Right lung (tissue), 2 donors: ENCODE measurements at regions not wholly inside any gene's neighbourhood (a gene's known extent, or its start where the extent isn't known, plus 50 kb on each side); places are given as distances from the start of the nearest gene placed in this dataset.

Experiments used
- DNase-seq, 2 donors: peaks; one replicate each; pipeline ENCODE4 v3.0.0-alpha.2; 2013

GRCh38 chr20:59403261-59403961 lies 103.0 kb downstream of the EDN3 start:
- DNase-seq: peak; percentile 47 to 61

- DNase-seq: no peak
These were observed 103.5 kb downstream of the EDN3 start for GRCh38 chr20:59403962-59404314.

DNA sequence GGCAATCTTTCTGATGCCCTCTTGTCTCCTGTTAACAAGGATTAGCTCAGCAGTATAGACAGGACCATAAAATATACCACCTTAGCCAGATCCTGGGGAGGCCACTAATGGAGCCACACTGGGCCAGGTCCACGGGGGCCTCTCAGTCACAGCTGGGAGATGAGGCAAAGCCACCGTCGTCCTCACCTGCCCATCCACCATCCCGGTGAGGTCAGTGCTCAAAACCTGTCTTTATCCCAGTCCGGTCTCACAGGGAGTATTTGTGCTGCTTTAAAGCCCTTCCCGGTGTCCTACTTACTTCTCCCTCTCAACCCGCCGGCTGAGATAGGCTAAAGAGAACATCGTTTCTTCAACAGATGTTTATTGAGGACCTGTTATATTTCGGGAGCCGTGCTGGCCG lies 104.3 kb downstream of the EDN3 start:
- no peak for DNase-seq

GRCh38 chr20:59405226-59406200 lies 105.1 kb downstream of the EDN3 start:
- DNase-seq: peak in 1 of 2 donors; percentile 33

GRCh38 chr20:59406446-59406845 lies 106.0 kb downstream of the EDN3 start:
- peak in 1 of 2 donors; percentile 53 for DNase-seq

DNA sequence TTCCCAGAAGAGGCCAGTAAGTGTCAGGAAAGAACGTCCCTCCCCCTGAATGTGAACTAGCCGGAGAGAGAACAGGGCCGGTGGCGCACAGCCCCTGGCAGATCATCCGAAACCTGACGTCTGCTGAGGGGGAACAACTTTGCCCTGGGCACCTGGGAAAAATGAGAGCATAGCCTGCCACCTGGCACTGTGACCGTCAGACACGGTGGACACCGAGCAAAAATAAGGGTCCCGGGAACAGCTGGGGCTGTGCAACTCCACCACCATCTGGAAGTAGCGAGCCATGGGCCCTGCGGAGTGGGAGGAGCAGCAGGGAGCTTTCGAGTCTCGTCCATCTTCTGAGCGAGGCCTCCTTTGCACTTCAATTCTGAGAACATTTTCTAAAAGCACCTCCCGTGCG lies 110.8 kb downstream of the EDN3 start:
- DNase-seq: no peak

DNA sequence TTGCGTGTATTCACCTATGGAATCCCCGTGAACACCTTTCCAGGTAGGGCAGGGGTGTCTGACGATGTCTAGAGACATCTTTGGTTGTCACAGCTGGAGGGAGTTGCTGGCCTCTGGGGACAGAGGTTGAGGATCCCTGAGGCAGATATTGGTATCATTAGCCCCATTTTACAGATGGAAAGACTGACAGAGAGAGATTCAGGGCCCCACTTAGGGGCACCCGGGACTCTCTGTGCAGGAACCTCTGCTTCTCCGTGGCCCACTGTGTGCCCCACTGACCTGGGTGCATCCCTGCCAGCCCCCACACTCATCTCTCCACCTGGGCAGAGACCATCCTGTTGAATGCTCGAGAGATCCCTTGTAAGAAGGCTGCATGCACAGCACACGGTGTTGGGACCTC lies 111.2 kb downstream of the EDN3 start:
- DNase-seq: no peak

GRCh38 chr20:59412181-59412580 lies 111.8 kb downstream of the EDN3 start:
- DNase-seq: no peak

GRCh38 chr20:59412875-59413284 lies 112.5 kb downstream of the EDN3 start:
- DNase-seq: no peak

DNA sequence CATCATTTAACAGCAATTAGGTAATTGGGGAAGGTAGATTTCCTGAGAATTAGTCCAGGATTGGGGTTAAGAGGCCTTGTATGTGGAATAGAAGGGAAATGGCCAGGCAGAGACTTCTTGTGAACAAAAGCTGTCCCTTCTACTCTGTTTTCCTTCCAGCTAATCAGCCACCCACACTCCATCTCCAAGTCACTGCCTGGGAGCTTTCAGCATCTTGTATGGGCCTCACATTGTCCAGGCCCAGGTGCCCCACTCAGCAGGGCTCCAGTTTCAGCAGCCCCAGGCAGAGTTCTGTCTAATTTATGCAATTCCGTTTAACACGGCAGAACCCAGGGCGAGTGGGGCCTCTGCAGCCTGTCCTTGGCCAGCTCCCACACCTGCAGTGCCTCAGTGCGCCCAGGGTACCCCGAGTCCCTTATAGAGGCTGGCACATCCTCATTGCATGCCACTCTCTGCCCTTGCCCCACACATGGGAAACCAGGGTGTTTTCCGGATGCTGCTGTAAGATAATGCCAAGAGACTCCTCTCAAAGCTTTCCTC lies 113.0 kb downstream of the EDN3 start:
- DNase-seq: no peak

DNA sequence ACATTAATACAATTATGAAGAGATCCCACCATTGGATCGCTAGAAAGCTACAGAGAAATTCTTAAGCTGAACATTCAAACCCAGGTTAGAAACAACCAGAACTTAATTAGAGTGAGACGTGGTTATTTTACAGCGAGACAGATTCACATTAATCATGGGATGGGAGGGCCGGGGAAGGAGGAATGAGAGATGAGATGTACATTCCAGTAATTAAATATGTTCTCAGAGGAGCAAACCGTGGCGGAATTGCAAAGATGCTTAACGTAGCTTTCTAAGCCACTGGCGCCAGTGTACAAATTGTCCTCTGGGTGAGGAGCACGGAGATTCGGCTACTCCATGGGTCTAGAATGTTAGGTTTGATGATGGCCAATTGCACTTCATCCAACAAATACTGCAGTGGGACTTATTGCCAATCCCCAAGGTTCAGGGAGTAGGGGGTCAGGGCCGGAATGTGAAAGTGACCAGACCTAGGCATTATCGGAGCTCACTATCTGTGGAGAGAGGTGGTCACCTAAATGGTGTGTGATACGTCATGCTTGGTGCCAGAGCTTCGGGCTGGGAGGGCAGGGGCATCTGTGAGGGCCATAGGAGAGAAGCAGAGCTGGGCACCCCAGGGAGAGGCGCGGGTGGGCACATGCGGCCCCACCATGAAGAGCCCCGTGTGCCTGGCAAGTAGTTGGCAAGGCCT lies 114.7 kb downstream of the EDN3 start:
- no peak for DNase-seq

DNA sequence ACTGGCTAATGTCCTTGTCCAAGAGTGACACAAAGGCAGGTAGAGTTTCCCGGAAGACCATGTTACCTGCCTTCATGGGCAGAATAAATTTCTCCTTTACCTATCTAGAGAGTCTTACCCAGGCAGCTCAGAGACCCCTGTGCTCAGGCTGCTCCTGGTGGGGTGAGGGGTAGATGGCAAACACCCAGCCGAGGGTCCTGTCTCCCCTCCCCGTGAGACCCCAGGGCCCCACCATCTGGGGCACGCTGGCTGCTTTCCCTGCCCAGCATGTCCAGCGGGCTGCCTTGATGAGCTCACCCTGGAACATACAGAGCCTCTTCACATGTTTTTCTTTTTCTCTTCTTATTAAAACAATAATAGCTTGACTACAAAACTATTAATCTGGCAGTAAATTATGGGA lies 116.5 kb downstream of the EDN3 start:
- no peak for DNase-seq

DNA sequence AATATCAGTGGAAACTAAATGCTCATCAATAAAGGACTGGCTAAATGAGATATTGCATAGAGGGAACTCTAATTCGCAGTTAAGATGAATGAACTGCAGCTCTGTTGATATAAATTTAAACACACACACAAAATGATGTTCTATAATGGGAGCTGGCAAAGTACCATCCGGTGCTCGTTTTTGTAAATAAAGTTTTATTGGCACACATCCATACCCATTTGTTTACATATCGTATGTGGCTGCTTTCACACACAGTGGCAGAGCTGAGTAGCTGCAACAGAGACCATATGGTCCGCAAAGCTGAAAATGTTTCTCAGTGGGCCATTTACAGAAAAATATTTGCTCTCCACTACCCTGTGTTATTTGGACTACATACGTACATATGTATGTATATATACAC lies 120.7 kb downstream of the EDN3 start:
- no peak for DNase-seq

DNA sequence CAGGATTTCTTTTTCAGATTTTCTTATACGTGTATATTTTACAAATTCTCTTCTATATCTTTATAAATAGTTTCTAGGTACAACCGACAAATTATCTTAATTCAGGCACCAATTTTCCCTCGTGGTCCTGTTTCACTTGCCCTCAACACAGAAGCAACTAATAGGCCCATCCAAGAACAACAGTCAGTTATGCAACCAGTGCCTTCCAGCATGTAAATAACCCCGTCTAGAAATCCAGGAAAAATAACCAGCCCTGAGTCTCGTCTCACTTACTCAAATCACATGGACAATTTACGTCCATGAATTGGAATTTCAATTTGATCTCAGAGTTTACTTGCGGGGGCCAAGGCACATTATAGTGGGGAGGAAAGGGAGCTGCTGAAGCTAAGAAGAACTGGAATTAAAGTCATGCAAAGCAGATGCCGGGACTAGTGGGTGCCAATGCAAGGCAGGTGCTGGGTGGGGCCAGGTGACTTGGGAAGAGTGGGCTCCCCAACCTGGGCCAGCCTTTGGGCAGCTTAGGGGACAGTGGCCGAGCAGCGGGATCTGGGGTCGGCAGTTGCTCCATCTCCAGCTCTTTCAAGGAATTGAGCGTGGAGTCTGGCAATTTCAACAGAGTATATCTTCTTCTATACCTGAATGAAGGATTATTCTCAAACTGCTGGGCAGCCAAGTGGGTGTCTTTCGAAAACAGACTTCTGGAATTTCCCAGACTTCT lies 121.7 kb downstream of the EDN3 start:
- DNase-seq: no peak

DNA sequence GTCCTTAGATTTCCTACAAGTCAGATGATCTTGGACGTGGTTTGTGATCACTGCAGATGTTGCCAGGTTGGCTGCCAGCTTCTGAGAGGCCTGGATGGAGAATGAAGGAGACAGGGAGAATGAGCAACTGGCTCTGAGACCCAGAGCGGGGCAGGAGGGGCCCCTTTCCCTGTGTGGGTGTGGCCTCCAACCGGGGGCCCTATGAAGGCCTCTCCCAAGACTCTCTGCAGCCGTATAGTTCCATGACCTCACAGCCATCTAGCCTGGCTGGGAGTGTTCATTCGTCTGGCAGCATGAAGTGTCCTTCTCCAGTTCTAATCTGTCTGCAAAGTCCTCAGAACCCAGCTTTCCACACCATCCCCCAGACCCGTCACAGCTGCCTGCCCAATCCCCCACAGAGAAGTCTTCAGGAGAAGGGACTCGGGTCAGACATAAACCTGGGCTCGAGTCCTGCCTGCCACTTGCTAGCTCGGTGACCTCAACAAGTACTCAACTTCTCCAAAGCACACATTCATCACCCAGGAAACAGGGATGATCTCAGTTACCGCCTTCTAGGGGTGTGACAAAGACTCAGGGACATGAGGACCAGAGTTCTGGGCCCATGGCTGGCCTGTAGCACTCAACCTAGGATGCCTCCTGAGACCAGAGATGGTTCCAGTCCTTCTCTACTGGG lies 122.6 kb downstream of the EDN3 start:
- no peak for DNase-seq

- no peak for DNase-seq
These were observed 124.6 kb downstream of the EDN3 start for GRCh38 chr20:59424976-59425375.

GRCh38 chr20:59425572-59425971 lies 125.2 kb downstream of the EDN3 start:
- DNase-seq: no peak

DNA sequence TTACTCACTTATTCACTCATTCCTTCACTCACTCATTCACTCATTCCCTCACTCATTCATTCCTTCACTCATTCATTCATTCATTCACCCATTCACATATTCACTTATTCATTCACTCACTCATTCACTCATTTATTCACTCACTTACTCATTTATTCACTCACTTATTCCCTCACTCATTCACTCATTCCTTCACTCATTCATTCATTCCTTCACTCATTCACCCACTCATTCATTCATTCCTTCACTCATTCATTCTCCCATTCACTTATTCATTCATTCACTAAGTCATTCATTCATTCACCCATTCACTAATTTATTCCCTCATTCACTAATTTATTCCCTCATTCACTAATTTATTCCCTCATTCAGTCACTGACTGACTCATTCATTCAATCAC lies 127.6 kb downstream of the EDN3 start:
- no peak for DNase-seq

DNA sequence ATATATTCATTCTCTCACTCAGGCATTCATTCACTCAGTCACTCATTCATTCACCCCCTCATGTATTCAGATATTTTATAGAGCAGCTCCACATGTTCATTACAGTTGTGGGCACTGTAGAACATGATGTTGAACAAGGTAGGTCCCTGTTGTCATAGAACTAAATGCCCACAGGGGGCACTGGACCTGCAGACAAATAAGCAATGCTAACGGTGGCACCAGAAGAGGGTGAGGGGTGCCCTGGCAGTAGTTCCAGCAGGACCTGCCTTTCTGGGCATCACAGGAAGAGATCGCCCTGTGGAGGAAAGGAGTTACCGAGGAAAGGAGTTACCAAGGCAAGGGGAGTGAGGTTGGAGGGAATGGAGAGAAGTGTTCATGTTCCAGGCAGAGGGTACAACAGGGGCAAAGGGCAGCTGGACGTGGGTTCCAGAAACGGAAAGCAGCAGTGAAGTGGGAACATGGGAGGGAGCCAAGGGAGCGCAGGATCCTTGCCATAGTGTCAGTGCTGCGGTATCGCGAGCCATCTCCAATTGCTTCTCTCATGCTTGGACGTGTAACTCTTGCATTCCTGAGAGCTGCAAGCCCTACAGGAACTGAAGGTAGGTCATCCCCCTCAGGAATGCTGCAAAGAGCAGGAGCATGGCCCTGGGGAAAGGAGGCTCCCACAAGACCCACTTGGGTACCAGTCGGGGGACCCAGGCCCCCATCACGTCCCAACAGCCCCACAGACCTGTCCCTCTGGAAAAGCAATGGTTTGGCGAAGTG lies 128.2 kb downstream of the EDN3 start:
- DNase-seq: no peak

GRCh38 chr20:59429396-59429795 lies 129.0 kb downstream of the EDN3 start:
- no peak for DNase-seq
